GM12874 (cell line): ENCODE measurements at regions not wholly inside any gene's neighbourhood (a gene's known extent, or its start where the extent isn't known, plus 50 kb on each side); places are given as distances from the start of the nearest gene placed in this dataset.

Experiments used
- CTCF ChIP-seq: IDR thresholded peaks from 2 replicates; pipeline ENCODE4 v1.5.1; 2011; ENCODE audit warnings: low read depth, mild to moderate bottlenecking, control low read depth, low read length, moderate library complexity; ENCODE audit not compliant: insufficient read depth

GRCh38 chr5:159725475-159725874 is 190.8 kb upstream of the ADRA1B start:
- TF ChIP-seq CTCF, result no peak

- no peak for TF ChIP-seq CTCF
Measured at GRCh38 chr5:159727167-159727566, 189.1 kb upstream of the ADRA1B start.

- TF ChIP-seq CTCF, result no peak
Measured at GRCh38 chr5:159730285-159730684, 186.0 kb upstream of the ADRA1B start.

GRCh38 chr5:159732220-159732619 is 184.1 kb upstream of the ADRA1B start:
- TF ChIP-seq CTCF, result no peak

GRCh38 chr5:159734366-159734765 is 181.9 kb upstream of the ADRA1B start:
- no peak for TF ChIP-seq CTCF

- TF ChIP-seq CTCF, result no peak
Measured at GRCh38 chr5:159735036-159735435, 181.2 kb upstream of the ADRA1B start.

- no peak for TF ChIP-seq CTCF
Measured at GRCh38 chr5:159735749-159736660, 180.3 kb upstream of the ADRA1B start.
